HCT116 (cell line): ENCODE measurements at regions not wholly inside any gene's neighbourhood (a gene's known extent, or its start where the extent isn't known, plus 50 kb on each side); places are given as distances from the start of the nearest gene placed in this dataset.

Experiments used
- EGR1 ChIP-seq: IDR thresholded peaks from 2 replicates; pipeline ENCODE4 v1.6.1; 2012; ENCODE audit warnings: low read depth
- POLR2AphosphoS5 ChIP-seq: IDR thresholded peaks from 2 replicates; pipeline ENCODE4 v1.6.1; 2011; ENCODE audit warnings: mild to moderate bottlenecking, low read depth, low read length, moderate library complexity
- ZBTB33 ChIP-seq: IDR thresholded peaks from 2 replicates; pipeline ENCODE4 v1.6.1; 2011; ENCODE audit warnings: mild to moderate bottlenecking, low read length, moderate library complexity; ENCODE audit not compliant: insufficient replicate concordance; ENCODE audit errors: extremely low read depth

DNA sequence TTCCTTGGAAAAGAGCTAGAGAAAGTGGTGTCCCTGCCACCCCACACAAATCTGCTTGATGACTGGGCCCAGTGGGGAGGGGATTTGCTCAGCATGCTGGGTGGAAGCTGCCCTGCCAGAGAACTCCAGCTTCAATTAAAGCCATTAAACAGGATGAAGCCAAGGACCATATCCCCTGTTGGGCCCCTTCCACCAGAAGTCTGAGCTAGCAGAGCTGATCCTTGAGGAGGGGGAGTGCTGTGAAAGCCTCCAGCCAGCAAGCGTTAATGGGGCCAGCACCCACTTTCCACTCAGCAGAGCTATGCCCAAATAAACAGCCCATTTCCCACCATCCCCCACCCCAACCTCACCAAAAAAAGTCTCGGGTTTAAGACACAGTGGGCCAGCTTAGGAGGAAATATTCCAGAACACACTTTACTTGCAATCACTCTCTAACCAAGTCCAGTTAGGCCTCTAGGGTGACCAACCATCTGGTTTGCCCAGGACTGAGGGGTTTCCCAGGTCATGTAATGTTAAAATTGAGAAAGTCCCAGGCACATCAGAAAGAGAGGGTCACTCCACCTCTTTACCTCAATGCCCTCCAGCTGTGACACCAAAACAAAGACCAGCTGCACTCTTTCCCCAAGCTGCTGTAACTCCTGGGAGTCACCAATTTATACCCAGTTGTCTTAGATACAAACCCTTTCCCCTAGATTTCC is 132.3 kb downstream of the FOXI3 start:
- TF ChIP-seq EGR1, result no peak
- no peak for TF ChIP-seq POLR2AphosphoS5
- TF ChIP-seq ZBTB33, result no peak
